AG10803 (cell line): ENCODE measurements at regions not wholly inside any gene's neighbourhood (a gene's known extent, or its start where the extent isn't known, plus 50 kb on each side); places are given as distances from the start of the nearest gene placed in this dataset.
A peak's percentile ranks its signal among the peaks of the same experiment; 100 is the strongest.
"Not testable (repeated sequence)": the region's sequence is repeated elsewhere in the genome, so short reads cannot be mapped to it uniquely, and the experiment has no call there.

Source experiments
- DNase-seq: peaks from one replicate; pipeline ENCODE4 v3.0.0; 2010; ENCODE audit warnings: low read depth
- H3K4me3 ChIP-seq: 2 replicates; pipeline ENCODE4 v1.5.1; 2011; ENCODE audit warnings: mild to moderate bottlenecking, low read length, control low read depth
- CTCF ChIP-seq: conservative IDR thresholded peaks from 2 replicates; pipeline ENCODE4 v1.5.1; 2011; ENCODE audit warnings: mild to moderate bottlenecking, low read length, control low read depth, inconsistent platforms

DNA sequence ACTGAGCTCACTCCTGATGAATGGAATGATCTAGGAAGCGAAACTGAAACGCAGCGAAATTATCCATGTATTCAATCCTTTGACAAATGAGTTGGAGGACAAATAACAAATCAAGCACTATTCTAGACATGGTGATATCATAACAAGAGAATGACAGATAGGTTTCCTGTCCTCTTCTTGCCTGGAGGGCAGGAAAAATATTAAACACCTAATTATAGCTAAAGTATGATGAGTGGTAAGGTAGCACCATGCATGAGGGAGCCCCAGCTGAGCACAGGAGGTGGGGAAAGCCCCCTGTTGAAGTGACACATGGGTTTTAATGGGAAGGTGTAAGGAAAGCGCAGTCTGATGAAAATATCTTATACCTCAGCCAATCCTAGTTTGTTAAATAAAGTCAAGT is 225.2 kb downstream of the NPR3 start:
- no peak for DNase-seq
- H3K4me3 ChIP-seq, result no peak overlapping the region

GRCh38 chr5:32942225-32942989 is 231.3 kb downstream of the NPR3 start:
- TF ChIP-seq CTCF, result peak; percentile 43
- no peak overlapping the region for H3K4me3 ChIP-seq
- DNase-seq, result no peak

More for the DNA sequence above, 225.2 kb downstream of the NPR3 start:
- TF ChIP-seq CTCF, result no peak

DNA sequence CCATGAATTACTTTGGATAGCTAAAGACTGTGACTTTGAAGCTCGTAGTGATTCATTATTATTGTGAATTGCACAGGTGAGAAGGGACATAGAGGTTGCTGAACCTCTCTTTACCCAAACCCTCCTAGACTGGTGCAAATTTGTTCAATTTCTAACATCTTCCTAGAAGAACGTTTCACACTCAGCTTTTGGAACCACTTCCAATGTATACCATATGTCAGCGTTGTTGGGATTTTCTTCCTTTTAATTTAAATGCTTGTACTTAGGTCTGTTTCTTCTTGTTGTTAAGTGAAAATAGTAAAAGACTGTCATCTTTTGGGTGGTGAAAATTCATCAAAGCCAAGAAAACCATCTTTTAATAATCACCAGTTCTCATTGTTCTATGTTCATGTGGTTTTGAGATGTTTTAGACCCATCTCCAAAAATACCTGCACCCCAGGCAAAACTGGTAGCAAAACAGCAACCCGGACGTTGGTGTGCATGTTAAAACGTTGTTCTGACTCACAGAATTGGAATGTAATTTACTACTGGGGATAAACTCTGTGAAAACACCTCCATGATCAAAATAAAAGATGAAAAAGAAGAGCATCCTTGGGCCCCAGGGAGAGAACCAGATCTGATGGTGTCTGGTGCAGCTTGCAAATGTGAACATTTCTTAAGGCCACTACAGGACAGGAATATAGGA is 238.3 kb downstream of the NPR3 start:
- no peak for TF ChIP-seq CTCF
- no peak overlapping the region for H3K4me3 ChIP-seq
- no peak for DNase-seq

DNA sequence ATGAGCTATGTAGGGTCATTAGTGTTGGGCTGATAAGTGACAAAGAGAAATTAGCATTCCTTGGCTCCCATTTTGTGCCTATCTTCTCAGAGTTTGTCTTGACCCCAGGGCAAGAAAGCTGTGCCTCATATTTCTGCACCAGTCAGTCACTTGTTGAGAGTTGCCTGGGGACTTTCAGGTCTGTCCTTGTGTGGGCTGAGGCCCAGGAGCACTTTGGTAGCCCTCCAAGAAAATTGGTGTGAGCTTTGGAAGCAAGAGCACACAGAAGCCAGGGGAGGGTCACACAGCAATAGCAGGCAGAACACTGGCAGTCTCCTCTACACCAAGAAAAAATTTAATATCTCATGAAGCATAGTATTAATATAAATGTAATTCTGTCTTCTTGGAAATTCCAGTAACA is 239.9 kb downstream of the NPR3 start:
- H3K4me3 ChIP-seq, result no peak overlapping the region
- no peak for DNase-seq
- TF ChIP-seq CTCF, result no peak

- DNase-seq, result no peak
- no peak for TF ChIP-seq CTCF
- H3K4me3 ChIP-seq, result no peak overlapping the region
Measured at GRCh38 chr5:32951878-32952277, 240.8 kb downstream of the NPR3 start.

- not testable (repeated sequence) for H3K4me3 ChIP-seq, DNase-seq
Measured at GRCh38 chr5:32952421-32952820, 241.3 kb downstream of the NPR3 start.

GRCh38 chr5:32953694-32954093 is 242.6 kb downstream of the NPR3 start:
- no peak for TF ChIP-seq CTCF
- peak; percentile 62 for DNase-seq

More at GRCh38 chr5:32953694-32954093, 242.6 kb downstream of the NPR3 start:
- H3K4me3 ChIP-seq, result no peak overlapping the region
